ENCODE measurements at regions not wholly inside any gene's neighbourhood (a gene's known extent, or its start where the extent isn't known, plus 50 kb on each side); places are given as distances from the start of the nearest gene placed in this dataset.

GRCh38 chr2:117712684-117713083 is 101.8 kb upstream of the DDX18 start:
- no peak overlapping the region for H3K4me2 ChIP-seq (ENCODE audit: low read depth, low read length, poor library complexity, severe bottlenecking)
- no peaks in the 10 kb centered on the region for H3K36me3 ChIP-seq (ENCODE audit: insufficient read depth, low read length)
- no peaks in the 10 kb centered on the region for H3K79me2 ChIP-seq (ENCODE audit: low read length)
- no peak overlapping the region for H2AFZ ChIP-seq (ENCODE audit: low read length)
- no peaks in the 10 kb centered on the region for H4K20me1 ChIP-seq (ENCODE audit: insufficient read depth, low read depth, low read length)
- no peak overlapping the region for H3K27ac ChIP-seq (ENCODE audit: low read length)
- H3K9ac ChIP-seq (ENCODE audit: low read length), result no peak overlapping the region
- H3K27me3 ChIP-seq (ENCODE audit: low read length), result no peaks in the 10 kb centered on the region
- no peak overlapping the region for H3K4me3 ChIP-seq (ENCODE audit: low read length)
- H3K4me1 ChIP-seq (ENCODE audit: low read length), result peaks cover 20% of the 10 kb centered on the region
- no peak for DNase-seq
- H3K9me2 ChIP-seq (replicated peaks; ENCODE audit: insufficient read depth, low read length), result no peaks in the 10 kb centered on the region
- H3K9me3 ChIP-seq (ENCODE audit: low read length), result no peaks in the 10 kb centered on the region

- H4K20me1 ChIP-seq (ENCODE audit: insufficient read depth, low read depth, low read length), result no peaks in the 10 kb centered on the region
- no peak overlapping the region for H3K27ac ChIP-seq (ENCODE audit: low read length)
- H3K27me3 ChIP-seq (ENCODE audit: low read length), result no peaks in the 10 kb centered on the region
These were observed 100.4 kb upstream of the DDX18 start for GRCh38 chr2:117714110-117714509.

GRCh38 chr2:117714745-117715417 is 99.6 kb upstream of the DDX18 start:
- Histone ChIP-seq H4K20me1 (ENCODE audit: insufficient read depth, low read depth, low read length) (no peaks in the 10 kb centered on the region), H3K27ac (ENCODE audit: low read length) (no peak overlapping the region), H3K4me1 (ENCODE audit: low read length) (peaks cover 38% of the 10 kb centered on the region), H3K27me3 (ENCODE audit: low read length) (no peaks in the 10 kb centered on the region), H3K9ac (ENCODE audit: low read length) (no peak overlapping the region), H3K4me3 (ENCODE audit: low read length) (peak overlapping the region; percentile 2; the same call in 1 of the 2 replicates), H3K9me2 (replicated peaks; ENCODE audit: insufficient read depth, low read length) (no peaks in the 10 kb centered on the region), H3K4me2 (ENCODE audit: low read depth, low read length, poor library complexity, severe bottlenecking) (peak overlapping the region; percentile 31), H3K36me3 (ENCODE audit: insufficient read depth, low read length) (no peaks in the 10 kb centered on the region), H3K9me3 (ENCODE audit: low read length) (no peaks in the 10 kb centered on the region), H3K79me2 (ENCODE audit: low read length) (no peaks in the 10 kb centered on the region), H2AFZ (ENCODE audit: low read length) (no peak overlapping the region)
- DNase-seq, result peak; percentile 49

More at GRCh38 chr2:117714110-117714509, 100.4 kb upstream of the DDX18 start:
- Histone ChIP-seq H3K4me3 (ENCODE audit: low read length) (no peak overlapping the region), H3K9me2 (replicated peaks; ENCODE audit: insufficient read depth, low read length) (no peaks in the 10 kb centered on the region), H3K79me2 (ENCODE audit: low read length) (no peaks in the 10 kb centered on the region), H3K9me3 (ENCODE audit: low read length) (no peaks in the 10 kb centered on the region), H3K36me3 (ENCODE audit: insufficient read depth, low read length) (no peaks in the 10 kb centered on the region), H2AFZ (ENCODE audit: low read length) (no peak overlapping the region), H3K4me2 (ENCODE audit: low read depth, low read length, poor library complexity, severe bottlenecking) (peak overlapping the region; percentile 31), H3K9ac (ENCODE audit: low read length) (no peak overlapping the region), H3K4me1 (ENCODE audit: low read length) (peaks cover 30% of the 10 kb centered on the region)
- DNase-seq, result no peak

- Histone ChIP-seq H3K36me3 (ENCODE audit: insufficient read depth, low read length) (no peaks in the 10 kb centered on the region), H2AFZ (ENCODE audit: low read length) (no peak overlapping the region), H3K9me3 (ENCODE audit: low read length) (no peaks in the 10 kb centered on the region), H3K27ac (ENCODE audit: low read length) (no peak overlapping the region), H3K4me2 (ENCODE audit: low read depth, low read length, poor library complexity, severe bottlenecking) (no peak overlapping the region), H3K9me2 (replicated peaks; ENCODE audit: insufficient read depth, low read length) (no peaks in the 10 kb centered on the region), H3K27me3 (ENCODE audit: low read length) (no peaks in the 10 kb centered on the region), H3K4me3 (ENCODE audit: low read length) (no peak overlapping the region), H3K9ac (ENCODE audit: low read length) (no peak overlapping the region), H4K20me1 (ENCODE audit: insufficient read depth, low read depth, low read length) (no peaks in the 10 kb centered on the region), H3K4me1 (ENCODE audit: low read length) (peaks cover 42% of the 10 kb centered on the region), H3K79me2 (ENCODE audit: low read length) (no peaks in the 10 kb centered on the region)
- no peak for DNase-seq
These were observed 98.0 kb upstream of the DDX18 start for GRCh38 chr2:117716505-117716904.

GRCh38 chr2:117717072-117717471 is 97.4 kb upstream of the DDX18 start:
- no peaks in the 10 kb centered on the region for H3K9me2 ChIP-seq (replicated peaks; ENCODE audit: insufficient read depth, low read length)
- no peak overlapping the region for H2AFZ ChIP-seq (ENCODE audit: low read length)
- H3K79me2 ChIP-seq (ENCODE audit: low read length), result no peaks in the 10 kb centered on the region
- no peak overlapping the region for H3K4me3 ChIP-seq (ENCODE audit: low read length)
- no peak overlapping the region for H3K4me2 ChIP-seq (ENCODE audit: low read depth, low read length, poor library complexity, severe bottlenecking)
- no peak for DNase-seq
- no peaks in the 10 kb centered on the region for H3K27me3 ChIP-seq (ENCODE audit: low read length)
- H3K4me1 ChIP-seq (ENCODE audit: low read length), result peaks cover 42% of the 10 kb centered on the region
- no peak overlapping the region for H3K27ac ChIP-seq (ENCODE audit: low read length)
- H3K9ac ChIP-seq (ENCODE audit: low read length), result no peak overlapping the region
- H3K36me3 ChIP-seq (ENCODE audit: insufficient read depth, low read length), result no peaks in the 10 kb centered on the region
- no peaks in the 10 kb centered on the region for H3K9me3 ChIP-seq (ENCODE audit: low read length)
- H4K20me1 ChIP-seq (ENCODE audit: insufficient read depth, low read depth, low read length), result no peaks in the 10 kb centered on the region

- no peak overlapping the region for H3K27ac ChIP-seq (ENCODE audit: low read length)
- H3K9me2 ChIP-seq (replicated peaks; ENCODE audit: insufficient read depth, low read length), result no peaks in the 10 kb centered on the region
- no peaks in the 10 kb centered on the region for H3K27me3 ChIP-seq (ENCODE audit: low read length)
- no peaks in the 10 kb centered on the region for H3K9me3 ChIP-seq (ENCODE audit: low read length)
- no peaks in the 10 kb centered on the region for H4K20me1 ChIP-seq (ENCODE audit: insufficient read depth, low read depth, low read length)
- no peak overlapping the region for H2AFZ ChIP-seq (ENCODE audit: low read length)
- no peak overlapping the region for H3K9ac ChIP-seq (ENCODE audit: low read length)
- no peaks in the 10 kb centered on the region for H3K36me3 ChIP-seq (ENCODE audit: insufficient read depth, low read length)
- no peak overlapping the region for H3K4me2 ChIP-seq (ENCODE audit: low read depth, low read length, poor library complexity, severe bottlenecking)
- H3K4me3 ChIP-seq (ENCODE audit: low read length), result no peak overlapping the region
- H3K4me1 ChIP-seq (ENCODE audit: low read length), result peaks cover 42% of the 10 kb centered on the region
- no peaks in the 10 kb centered on the region for H3K79me2 ChIP-seq (ENCODE audit: low read length)
- no peak for DNase-seq
These were observed 96.4 kb upstream of the DDX18 start for GRCh38 chr2:117718048-117718447.

GRCh38 chr2:117720765-117721164 is 93.7 kb upstream of the DDX18 start:
- Histone ChIP-seq H3K9me3 (ENCODE audit: low read length) (no peaks in the 10 kb centered on the region), H3K4me1 (ENCODE audit: low read length) (peaks cover 28% of the 10 kb centered on the region), H3K27me3 (ENCODE audit: low read length) (no peaks in the 10 kb centered on the region), H3K79me2 (ENCODE audit: low read length) (no peaks in the 10 kb centered on the region), H3K27ac (ENCODE audit: low read length) (no peak overlapping the region), H3K9me2 (replicated peaks; ENCODE audit: insufficient read depth, low read length) (no peaks in the 10 kb centered on the region), H3K4me2 (ENCODE audit: low read depth, low read length, poor library complexity, severe bottlenecking) (no peak overlapping the region), H3K9ac (ENCODE audit: low read length) (no peak overlapping the region), H3K36me3 (ENCODE audit: insufficient read depth, low read length) (no peaks in the 10 kb centered on the region), H4K20me1 (ENCODE audit: insufficient read depth, low read depth, low read length) (no peaks in the 10 kb centered on the region), H3K4me3 (ENCODE audit: low read length) (no peak overlapping the region), H2AFZ (ENCODE audit: low read length) (no peak overlapping the region)
- no peak for DNase-seq

GRCh38 chr2:117723483-117723882 is 91.0 kb upstream of the DDX18 start:
- no peak overlapping the region for H3K4me2 ChIP-seq (ENCODE audit: low read depth, low read length, poor library complexity, severe bottlenecking)
- no peaks in the 10 kb centered on the region for H3K79me2 ChIP-seq (ENCODE audit: low read length)
- no peak overlapping the region for H2AFZ ChIP-seq (ENCODE audit: low read length)
- DNase-seq, result no peak
- no peaks in the 10 kb centered on the region for H3K36me3 ChIP-seq (ENCODE audit: insufficient read depth, low read length)
- no peaks in the 10 kb centered on the region for H3K9me3 ChIP-seq (ENCODE audit: low read length)
- H4K20me1 ChIP-seq (ENCODE audit: insufficient read depth, low read depth, low read length), result no peaks in the 10 kb centered on the region
- no peak overlapping the region for H3K9ac ChIP-seq (ENCODE audit: low read length)
- peaks cover 19% of the 10 kb centered on the region for H3K4me1 ChIP-seq (ENCODE audit: low read length)
- no peaks in the 10 kb centered on the region for H3K27me3 ChIP-seq (ENCODE audit: low read length)
- no peaks in the 10 kb centered on the region for H3K9me2 ChIP-seq (replicated peaks; ENCODE audit: insufficient read depth, low read length)
- no peak overlapping the region for H3K27ac ChIP-seq (ENCODE audit: low read length)
- H3K4me3 ChIP-seq (ENCODE audit: low read length), result no peak overlapping the region

Data from Karpas-422 (cell line).